ENCODE measurements at regions not wholly inside any gene's neighbourhood (a gene's known extent, or its start where the extent isn't known, plus 50 kb on each side); places are given as distances from the start of the nearest gene placed in this dataset.

GRCh38 chr7:85480666-85481065 lies 293.8 kb upstream of the SEMA3D start:
- TF ChIP-seq CTCF (IDR thresholded peaks at IDR 0.05 in 4 of 5, conservative IDR thresholded peaks at IDR 0.05 in 1 of 5) (no peak), POLR2A (IDR thresholded peaks at IDR 0.05) (no peak)
